ENCODE measurements at regions not wholly inside any gene's neighbourhood (a gene's known extent, or its start where the extent isn't known, plus 50 kb on each side); places are given as distances from the start of the nearest gene placed in this dataset.

GRCh38 chr6:53203483-53203882 lies 54.8 kb upstream of the GCM1 start:
- H3K27ac ChIP-seq (ENCODE audit: low read depth, low read length), result no peak overlapping the region
- POLR2A ChIA-PET, result no interaction called here
- H3K4me3 ChIP-seq (ENCODE audit: low read depth, low read length), result no peak overlapping the region
- no peak for DNase-seq (ENCODE audit: low read depth, low spot score)
- H3K27me3 ChIP-seq (ENCODE audit: control insufficient read depth, insufficient read depth, low read length), result no peaks in the 10 kb centered on the region
- TF ChIP-seq CTCF (IDR thresholded peaks at IDR 0.05; ENCODE audit: low read depth, low read length), result no peak
- H3K9me3 ChIP-seq (ENCODE audit: control insufficient read depth, insufficient read depth, low read length), result no peaks in the 10 kb centered on the region
- CTCF ChIA-PET, result no interaction called here

- no peak overlapping the region for H3K27ac ChIP-seq (ENCODE audit: low read depth, low read length)
- ChIA-PET CTCF (interaction anchor here (1.0 kb wide), 1 partner anchor 237 kb away, joined by 3 read pairs; no protein-coding TSS in a partner anchor), POLR2A (no interaction called here)
- DNase-seq (ENCODE audit: low read depth, low spot score), result no peak
- TF ChIP-seq CTCF (IDR thresholded peaks at IDR 0.05; ENCODE audit: low read depth, low read length), result no peak
- H3K9me3 ChIP-seq (ENCODE audit: control insufficient read depth, insufficient read depth, low read length), result no peaks in the 10 kb centered on the region
- H3K4me3 ChIP-seq (ENCODE audit: low read depth, low read length), result no peak overlapping the region
- no peaks in the 10 kb centered on the region for H3K27me3 ChIP-seq (ENCODE audit: control insufficient read depth, insufficient read depth, low read length)
Measured at GRCh38 chr6:53202052-53202451, 53.4 kb upstream of the GCM1 start.

- no peaks in the 10 kb centered on the region for H3K9me3 ChIP-seq (ENCODE audit: control insufficient read depth, insufficient read depth, low read length)
- CTCF ChIA-PET, result interaction anchor here (1.0 kb wide), 1 partner anchor 238 kb away, joined by 3 read pairs; no protein-coding TSS in a partner anchor
- POLR2A ChIA-PET, result no interaction called here
- DNase-seq (ENCODE audit: low read depth, low spot score), result no peak
- no peak for TF ChIP-seq CTCF (IDR thresholded peaks at IDR 0.05; ENCODE audit: low read depth, low read length)
- H3K4me3 ChIP-seq (ENCODE audit: low read depth, low read length), result no peak overlapping the region
- no peak overlapping the region for H3K27ac ChIP-seq (ENCODE audit: low read depth, low read length)
- H3K27me3 ChIP-seq (ENCODE audit: control insufficient read depth, insufficient read depth, low read length), result no peaks in the 10 kb centered on the region
Measured at GRCh38 chr6:53201270-53201669, 52.6 kb upstream of the GCM1 start.

GRCh38 chr6:53199765-53200164 lies 51.1 kb upstream of the GCM1 start:
- DNase-seq (ENCODE audit: low read depth, low spot score), result no peak
- Histone ChIP-seq H3K4me3 (ENCODE audit: low read depth, low read length) (no peak overlapping the region), H3K27ac (ENCODE audit: low read depth, low read length) (no peak overlapping the region), H3K27me3 (ENCODE audit: control insufficient read depth, insufficient read depth, low read length) (peaks cover 2% of the 10 kb centered on the region), H3K9me3 (ENCODE audit: control insufficient read depth, insufficient read depth, low read length) (no peaks in the 10 kb centered on the region)
- ChIA-PET CTCF (no interaction called here), POLR2A (no interaction called here)
- no peak for TF ChIP-seq CTCF (IDR thresholded peaks at IDR 0.05; ENCODE audit: low read depth, low read length)

- Histone ChIP-seq H3K27ac (ENCODE audit: low read depth, low read length) (no peak overlapping the region), H3K27me3 (ENCODE audit: control insufficient read depth, insufficient read depth, low read length) (peaks cover 2% of the 10 kb centered on the region), H3K9me3 (ENCODE audit: control insufficient read depth, insufficient read depth, low read length) (no peaks in the 10 kb centered on the region), H3K4me3 (ENCODE audit: low read depth, low read length) (no peak overlapping the region)
- no peak for DNase-seq (ENCODE audit: low read depth, low spot score)
- no peak for TF ChIP-seq CTCF (IDR thresholded peaks at IDR 0.05; ENCODE audit: low read depth, low read length)
- ChIA-PET POLR2A (no interaction called here), CTCF (no interaction called here)
Measured at GRCh38 chr6:53199156-53199555, 50.5 kb upstream of the GCM1 start.
